ENCODE measurements at regions not wholly inside any gene's neighbourhood (a gene's known extent, or its start where the extent isn't known, plus 50 kb on each side); places are given as distances from the start of the nearest gene placed in this dataset.

DNA sequence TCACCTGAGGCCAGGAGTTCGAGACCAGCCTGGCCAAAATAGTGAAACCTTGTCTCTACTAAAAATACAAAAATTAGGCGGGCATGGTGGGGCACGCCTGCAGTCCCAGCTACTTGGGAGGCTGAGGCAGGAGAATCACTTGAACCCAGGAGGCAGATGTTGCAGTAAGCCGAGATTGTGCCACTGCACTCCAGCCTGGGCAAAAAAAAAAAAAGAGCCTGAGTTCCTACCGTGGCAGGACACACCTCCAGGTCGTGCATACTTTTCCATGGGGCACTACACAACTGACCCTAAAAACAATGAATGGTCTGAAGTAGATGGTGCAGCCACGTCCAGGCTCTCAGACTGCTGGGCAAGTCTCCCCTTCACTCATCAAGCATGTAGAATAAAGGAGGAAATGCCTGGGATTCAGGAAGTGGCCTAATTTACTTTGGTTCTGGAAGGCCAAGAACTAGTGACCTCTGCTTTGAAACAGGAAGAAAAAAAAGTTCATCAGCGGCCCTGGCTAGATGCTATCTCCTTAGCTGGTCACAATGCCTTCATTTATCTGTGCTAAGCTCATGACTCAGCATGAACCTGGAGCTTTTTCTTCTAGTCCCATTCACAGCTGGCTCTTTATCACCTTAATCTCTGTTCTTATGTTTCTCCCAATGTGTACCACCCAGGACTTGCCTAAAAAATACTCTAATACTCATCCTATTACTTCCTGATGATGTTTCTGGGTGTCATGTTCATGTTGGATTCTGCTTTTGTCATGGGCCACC lies 55.8 kb upstream of the OR6J1 start:
- no peak for DNase-seq (ENCODE audit: low read depth)
- no peak overlapping the region for H3K4me3 ChIP-seq (ENCODE audit: low read depth, low read length)

DNA sequence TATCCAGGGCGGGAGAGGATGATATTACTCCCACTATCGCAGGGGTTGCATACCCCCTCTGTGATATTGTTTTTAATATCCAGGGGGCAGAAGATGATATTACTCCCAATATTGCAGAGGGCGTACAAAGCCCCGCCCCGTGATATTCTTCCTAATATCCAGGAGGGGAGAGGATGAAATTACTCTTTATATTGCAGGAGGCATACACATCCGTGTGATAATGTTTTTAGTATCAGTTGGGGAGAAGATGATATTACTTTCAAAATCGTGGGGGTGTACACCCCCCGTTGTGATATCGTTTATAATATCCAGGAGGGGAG lies 52.9 kb upstream of the OXA1L start:
- H3K4me3 ChIP-seq (ENCODE audit: low read depth, low read length), result peak overlapping the region; percentile 21
- DNase-seq (ENCODE audit: low read depth), result no peak

DNA sequence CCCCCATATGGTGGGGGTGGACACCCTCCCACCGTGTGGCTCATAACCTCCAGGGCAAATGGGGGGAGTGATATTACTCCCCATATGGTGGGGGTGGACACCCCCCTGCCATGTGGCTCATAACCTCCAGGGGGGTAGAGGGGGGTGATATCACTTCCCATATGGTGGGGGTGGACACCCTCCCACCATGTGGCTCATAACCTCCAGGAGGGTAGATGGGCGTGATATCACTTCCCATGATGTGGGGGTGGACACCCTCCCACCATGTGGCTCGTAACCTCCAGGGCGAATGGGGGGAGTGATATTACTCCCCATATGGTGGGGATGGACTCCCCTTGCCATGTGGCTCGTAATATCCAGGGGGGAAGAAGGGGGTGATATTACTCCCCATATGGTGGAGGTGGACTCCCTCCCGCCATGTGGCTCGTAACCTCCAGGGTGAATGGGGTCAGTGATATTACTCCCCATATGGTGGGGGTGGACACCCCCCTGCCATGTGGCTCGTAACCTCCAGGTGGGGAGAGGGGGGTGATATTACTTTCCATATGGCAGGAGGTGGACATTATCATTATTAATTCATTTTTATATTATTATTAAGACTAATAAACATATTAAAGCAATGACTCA lies 51.2 kb upstream of the OXA1L start:
- no peak for DNase-seq (ENCODE audit: low read depth)
- H3K4me3 ChIP-seq (ENCODE audit: low read depth, low read length), result no peak overlapping the region

DNA sequence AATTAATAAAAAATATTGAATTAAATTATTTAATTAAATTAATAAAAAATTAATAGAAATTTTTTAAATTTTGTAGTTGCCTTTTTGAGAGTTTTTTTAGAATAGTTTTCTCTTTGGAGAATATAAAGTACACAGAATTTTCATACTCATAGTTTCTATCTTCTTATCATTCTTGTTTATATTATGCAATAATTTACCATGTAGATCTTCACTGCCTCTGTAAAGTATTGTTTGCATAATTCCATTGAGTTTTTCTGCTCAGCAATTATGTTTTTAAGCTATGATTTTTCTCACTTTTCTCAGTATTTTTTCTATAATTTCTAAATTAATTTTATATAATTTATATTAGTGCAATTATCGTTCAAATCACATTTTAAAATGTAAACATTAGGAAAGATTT lies 50.6 kb upstream of the OXA1L start:
- DNase-seq (ENCODE audit: low read depth), result no peak

More for the DNA sequence above, 50.6 kb upstream of the OXA1L start:
- no peak overlapping the region for H3K4me3 ChIP-seq (ENCODE audit: low read depth, low read length)
